A673 (cell line): ENCODE measurements at regions not wholly inside any gene's neighbourhood (a gene's known extent, or its start where the extent isn't known, plus 50 kb on each side); places are given as distances from the start of the nearest gene placed in this dataset.

Source experiments
- BruUV-seq: library from RNA; stranded (reverse); fragments of 400-500 nt; replicated peaks from 2 replicates; lab custom pipeline; 2021; lab: Mats Ljungman, UMichigan
- CTCF ChIA-PET: fragments of 300-600 bp; sonication (Branson Sonifier 250); formaldehyde crosslinking; loops from one replicate; lab custom pipeline; 2022; ENCODE audit warnings: antibody characterized with exemption; lab: Charles Lee
- POLR2A ChIA-PET: fragments of 300-600 bp; sonication (Branson Sonifier 250); formaldehyde crosslinking; loops from one replicate; lab custom pipeline; 2022; ENCODE audit warnings: antibody characterized with exemption; ENCODE audit not compliant: low non-redundant PET; lab: Charles Lee
- DNase-seq: peaks from one replicate; pipeline ENCODE4 v3.0.0-alpha.2; 2015; ENCODE audit warnings: low spot score
- H3K27ac ChIP-seq: fragments of 200-600 bp; sonication (generic); 2 replicates; pipeline ENCODE4 v1.5.1; 2016; ENCODE audit warnings: mixed run types, low read depth, mild to moderate bottlenecking, mixed read lengths, antibody characterized with exemption, low read length; ENCODE audit not compliant: poor library complexity, severe bottlenecking
- H3K27me3 ChIP-seq: fragments of 200-600 bp; sonication (generic); replicated peaks from 2 replicates; pipeline ENCODE4 v1.6.1; 2017; ENCODE audit warnings: mixed run types, low read depth, mild to moderate bottlenecking, mixed read lengths, antibody characterized with exemption, low read length; ENCODE audit not compliant: insufficient read depth, poor library complexity
- H3K36me3 ChIP-seq: fragments of 200-600 bp; sonication (generic); 2 replicates; pipeline ENCODE4 v1.6.1; 2016; ENCODE audit warnings: mixed run types, mild to moderate bottlenecking, mixed read lengths, antibody characterized with exemption, low read length; ENCODE audit not compliant: insufficient read depth, poor library complexity, severe bottlenecking
- H3K4me1 ChIP-seq: fragments of 200-600 bp; sonication (generic); 2 replicates; pipeline ENCODE4 v1.6.1; 2017; ENCODE audit warnings: mixed run types, mild to moderate bottlenecking, mixed read lengths, antibody characterized with exemption, low read length; ENCODE audit not compliant: insufficient read depth, poor library complexity, severe bottlenecking
- H3K4me3 ChIP-seq: fragments of 200-600 bp; sonication (generic); 2 replicates; pipeline ENCODE4 v1.5.1; 2016; ENCODE audit warnings: low read depth, mixed run types, mild to moderate bottlenecking, mixed read lengths, low read length; ENCODE audit not compliant: poor library complexity, severe bottlenecking
- H3K9me3 ChIP-seq: fragments of 200-600 bp; sonication (generic); 2 replicates; pipeline ENCODE4 v1.6.1; 2016; ENCODE audit warnings: mixed run types, low read depth, mild to moderate bottlenecking, mixed read lengths, antibody characterized with exemption, low read length; ENCODE audit not compliant: poor library complexity, severe bottlenecking
- CTCF ChIP-seq: fragments of 300-800, 200-600 bp; sonication (generic); conservative IDR thresholded peaks from 2 replicates; pipeline ENCODE4 v1.5.1; 2017; ENCODE audit warnings: low read depth, mild to moderate bottlenecking, antibody characterized with exemption, low read length, moderate library complexity, mixed read lengths
- EZH2 ChIP-seq: fragments of 200-600 bp; sonication (generic); IDR thresholded peaks from 2 replicates; pipeline ENCODE4 v1.6.1; 2017; ENCODE audit warnings: borderline replicate concordance, low read depth, mild to moderate bottlenecking, mixed read lengths, antibody characterized with exemption, low read length; ENCODE audit not compliant: poor library complexity, severe bottlenecking
- intact Hi-C: fragments of 100-400 bp; cut with micrococcal nuclease; formaldehyde crosslinking; loops from one replicate; pipeline ENCODE4 v1.10.0; 2022; ENCODE audit not compliant: unreplicated experiment

GRCh38 chr1:213750231-213751063 is 237.3 kb upstream of the PROX1 start:
- DNase-seq: no peak
- no TSS peak for BruUV-seq
- intact Hi-C loops: no loop called here
- no peaks in the 10 kb centered on the region for H3K9me3 ChIP-seq
- TF ChIP-seq CTCF (no peak), EZH2 (no peak)
- H3K27ac ChIP-seq: no peak overlapping the region
- H3K27me3 ChIP-seq: peaks cover 14% of the 10 kb centered on the region
- no peaks in the 10 kb centered on the region for H3K4me1 ChIP-seq
- ChIA-PET POLR2A (no interaction called here), CTCF (no interaction called here)
- H3K36me3 ChIP-seq: no peaks in the 10 kb centered on the region
- H3K4me3 ChIP-seq: no peak overlapping the region

GRCh38 chr1:213751064-213751397 is 236.7 kb upstream of the PROX1 start:
- ChIA-PET CTCF (no interaction called here), POLR2A (no interaction called here)
- BruUV-seq: no TSS peak
- Histone ChIP-seq H3K27ac (no peak overlapping the region), H3K4me1 (no peaks in the 10 kb centered on the region), H3K4me3 (no peak overlapping the region), H3K9me3 (no peaks in the 10 kb centered on the region), H3K27me3 (peaks cover 9% of the 10 kb centered on the region), H3K36me3 (no peaks in the 10 kb centered on the region)
- TF ChIP-seq EZH2 (no peak), CTCF (no peak)
- no peak for DNase-seq
- intact Hi-C loops: no loop called here

- CTCF ChIA-PET: no interaction called here
Measured at GRCh38 chr1:213759359-213760181, 228.2 kb upstream of the PROX1 start.

More at GRCh38 chr1:213759359-213760181, 228.2 kb upstream of the PROX1 start:
- Histone ChIP-seq H3K9me3 (no peaks in the 10 kb centered on the region), H3K4me1 (no peaks in the 10 kb centered on the region), H3K36me3 (no peaks in the 10 kb centered on the region), H3K4me3 (no peak overlapping the region), H3K27ac (no peak overlapping the region), H3K27me3 (peaks cover 26% of the 10 kb centered on the region)
- POLR2A ChIA-PET: interaction anchor here (0.5 kb wide), 1 partner anchor 277 kb away, joined by 8 read pairs; no protein-coding TSS in a partner anchor
- TF ChIP-seq EZH2 (no peak), CTCF (no peak)
- BruUV-seq: no TSS peak
- intact Hi-C loops: no loop called here
- DNase-seq: no peak
